NAMALWA (cell line): ENCODE measurements at regions not wholly inside any gene's neighbourhood (a gene's known extent, or its start where the extent isn't known, plus 50 kb on each side); places are given as distances from the start of the nearest gene placed in this dataset.
"Not testable (repeated sequence)": the region's sequence is repeated elsewhere in the genome, so short reads cannot be mapped to it uniquely, and the experiment has no call there.

Experiments
- DNase-seq: peaks from one replicate; pipeline ENCODE4 v3.0.0-alpha.2; 2015; ENCODE audit warnings: low spot score

- DNase-seq = not testable (repeated sequence)
These were observed 143.2 kb upstream of the PRDM7 start for GRCh38 chr16:90220315-90220714.

GRCh38 chr16:90175610-90176009 lies 98.5 kb upstream of the PRDM7 start:
- not testable (repeated sequence) for DNase-seq

- not testable (repeated sequence) for DNase-seq
These were observed 94.5 kb upstream of the PRDM7 start for GRCh38 chr16:90171626-90172025.

GRCh38 chr16:90169127-90169655 lies 92.1 kb upstream of the PRDM7 start:
- not testable (repeated sequence) for DNase-seq

GRCh38 chr16:90168349-90169126 lies 91.4 kb upstream of the PRDM7 start:
- DNase-seq = not testable (repeated sequence)

- not testable (repeated sequence) for DNase-seq
These were observed 90.6 kb upstream of the PRDM7 start for GRCh38 chr16:90167734-90168133.

GRCh38 chr16:90166679-90167556 lies 89.8 kb upstream of the PRDM7 start:
- DNase-seq = peak; percentile 1

- DNase-seq = not testable (repeated sequence)
These were observed 73.9 kb upstream of the PRDM7 start for GRCh38 chr16:90151027-90151426.
